Activated naive CD8-positive, alpha-beta T cell treated with anti-CD3 and anti-CD28 coated beads, Interleukin-2, amount 10 ng/mL, durations not matched to agents 7 days and 5 days (primary cell): ENCODE measurements at regions not wholly inside any gene's neighbourhood (a gene's known extent, or its start where the extent isn't known, plus 50 kb on each side); places are given as distances from the start of the nearest gene placed in this dataset.
A peak's percentile ranks its signal among the peaks of the same experiment; 100 is the strongest.

Experiments
- ATAC-seq: fragments of 150-1000 bp; cut with Tn5 transposase; one replicate; pipeline ENCODE4 v1.10.0; 2021; ENCODE audit warnings: low read depth, moderate library complexity
- POLR2A ChIA-PET: fragments of 350-600 bp; sonication (Branson Sonifier 250); formaldehyde crosslinking; loops from one replicate; lab custom pipeline; 2021; ENCODE audit warnings: antibody characterized with exemption; lab: Charles Lee
- DNase-seq: peaks from one replicate; pipeline ENCODE4 v3.0.0; 2021
- H3K27ac Mint-ChIP-seq: one replicate; pipeline ENCODE4 v1.8.0; 2022; ENCODE audit warnings: mild to moderate bottlenecking, mixed read lengths
- H3K27me3 Mint-ChIP-seq: one replicate; pipeline ENCODE4 v1.8.0; 2022; ENCODE audit warnings: mild to moderate bottlenecking, moderate library complexity, mixed read lengths
- H3K36me3 Mint-ChIP-seq: one replicate; pipeline ENCODE4 v1.8.0; 2021; ENCODE audit warnings: mild to moderate bottlenecking, mixed read lengths
- H3K4me1 Mint-ChIP-seq: one replicate; pipeline ENCODE4 v1.8.0; 2021; ENCODE audit warnings: mixed read lengths
- H3K4me3 Mint-ChIP-seq: one replicate; pipeline ENCODE4 v1.8.0; 2022; ENCODE audit warnings: mild to moderate bottlenecking, moderate library complexity, mixed read lengths
- H3K9me3 Mint-ChIP-seq: one replicate; pipeline ENCODE4 v1.8.0; 2021; ENCODE audit warnings: mixed read lengths

DNA sequence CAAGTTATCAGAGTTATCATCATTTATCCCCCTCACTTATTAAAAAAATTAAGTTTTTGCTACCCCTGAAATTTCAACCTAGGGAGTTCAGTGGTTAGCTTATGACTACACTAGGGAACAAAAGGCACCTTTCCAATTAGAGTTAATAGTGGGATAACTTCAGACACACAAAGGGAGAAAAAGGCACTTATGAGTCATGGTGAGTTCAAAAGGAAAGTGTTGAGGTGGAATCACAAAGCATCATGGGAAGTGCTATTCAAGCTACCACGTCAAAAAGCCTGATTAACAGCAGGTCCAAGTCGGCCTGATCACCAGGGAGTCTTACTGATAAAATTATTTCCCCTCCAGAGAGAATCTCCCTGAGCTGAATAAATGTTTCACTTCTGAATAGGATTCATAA, 165.7 kb downstream of the C7orf25 start:
- H3K36me3 Mint-ChIP-seq = no peaks in the 10 kb centered on the region
- H3K27ac Mint-ChIP-seq = no peak overlapping the region
- H3K9me3 Mint-ChIP-seq = peaks cover 9% of the 10 kb centered on the region
- no peak overlapping the region for H3K4me3 Mint-ChIP-seq
- ATAC-seq (no peak), DNase-seq (no peak)
- no peaks in the 10 kb centered on the region for H3K27me3 Mint-ChIP-seq
- POLR2A ChIA-PET = no interaction called here
- H3K4me1 Mint-ChIP-seq = no peaks in the 10 kb centered on the region

DNA sequence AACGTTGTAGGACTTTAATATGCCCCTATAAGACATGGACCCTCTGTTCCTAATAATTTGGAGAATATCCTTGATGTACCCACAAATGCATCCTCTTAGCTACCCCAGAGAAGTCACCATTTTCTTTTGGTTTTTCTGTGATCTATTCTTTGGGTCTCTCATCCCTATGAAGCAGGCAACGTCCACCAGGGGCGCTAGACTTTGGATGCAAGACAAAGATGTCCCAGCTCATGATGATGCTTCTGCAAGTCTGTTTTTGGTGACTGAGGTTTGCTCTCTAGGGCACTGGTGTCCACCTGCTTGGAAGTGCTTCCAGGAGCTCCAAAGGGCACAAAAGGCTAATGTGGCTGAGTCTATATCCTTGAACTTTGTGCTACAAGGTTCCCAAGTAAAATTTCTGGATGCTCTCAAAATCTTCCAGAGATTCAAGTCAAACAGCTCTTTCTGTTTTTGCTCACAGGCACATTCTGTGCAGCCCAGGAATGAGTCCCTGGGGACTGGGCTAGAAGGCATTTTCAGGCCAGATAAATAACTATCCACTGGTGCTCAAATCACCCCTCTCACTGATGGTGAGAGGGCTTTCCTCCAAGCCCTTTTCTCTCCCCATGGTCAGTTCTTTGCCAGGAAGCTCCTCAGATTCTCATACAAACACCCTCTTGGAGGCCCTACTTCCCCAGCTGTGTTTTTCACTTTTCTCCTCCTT, 166.4 kb downstream of the C7orf25 start:
- Mint-ChIP-seq H3K27me3 (no peaks in the 10 kb centered on the region), H3K4me1 (no peaks in the 10 kb centered on the region), H3K36me3 (no peaks in the 10 kb centered on the region), H3K4me3 (no peak overlapping the region), H3K27ac (no peak overlapping the region), H3K9me3 (peaks cover 9% of the 10 kb centered on the region)
- no peak for ATAC-seq
- POLR2A ChIA-PET = no interaction called here
- peak; percentile 29 for DNase-seq

DNA sequence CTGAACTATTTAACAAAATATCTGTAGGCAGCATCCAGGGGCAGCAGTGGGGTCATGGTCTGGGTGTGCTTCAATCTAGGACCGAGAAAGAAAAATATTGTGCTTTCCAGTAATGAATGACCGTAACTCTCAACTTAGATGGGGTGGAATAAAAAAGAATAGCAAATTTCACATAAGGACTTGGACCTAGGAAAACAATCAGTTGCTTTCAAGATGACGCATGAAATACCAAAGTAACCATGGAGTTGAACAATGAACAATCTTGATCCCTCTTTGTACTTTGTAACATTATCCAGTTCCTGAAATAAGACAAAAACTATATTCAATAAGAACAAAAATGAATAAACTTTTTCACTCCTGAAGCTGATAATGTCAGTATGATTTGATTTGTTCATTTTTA, 167.1 kb downstream of the C7orf25 start:
- POLR2A ChIA-PET = no interaction called here
- no peak for ATAC-seq
- H3K4me3 Mint-ChIP-seq = no peak overlapping the region
- peaks cover 5% of the 10 kb centered on the region for H3K9me3 Mint-ChIP-seq
- no peaks in the 10 kb centered on the region for H3K27me3 Mint-ChIP-seq
- no peak for DNase-seq
- no peaks in the 10 kb centered on the region for H3K4me1 Mint-ChIP-seq
- no peaks in the 10 kb centered on the region for H3K36me3 Mint-ChIP-seq
- no peak overlapping the region for H3K27ac Mint-ChIP-seq

- H3K27ac Mint-ChIP-seq = no peak overlapping the region
- H3K27me3 Mint-ChIP-seq = no peaks in the 10 kb centered on the region
- no peaks in the 10 kb centered on the region for H3K4me1 Mint-ChIP-seq
- ATAC-seq (no peak), DNase-seq (no peak)
- no peaks in the 10 kb centered on the region for H3K36me3 Mint-ChIP-seq
- H3K4me3 Mint-ChIP-seq = no peak overlapping the region
- peaks cover 5% of the 10 kb centered on the region for H3K9me3 Mint-ChIP-seq
- POLR2A ChIA-PET = no interaction called here
Measured at GRCh38 chr7:42743077-42743858, 168.6 kb downstream of the C7orf25 start.

DNA sequence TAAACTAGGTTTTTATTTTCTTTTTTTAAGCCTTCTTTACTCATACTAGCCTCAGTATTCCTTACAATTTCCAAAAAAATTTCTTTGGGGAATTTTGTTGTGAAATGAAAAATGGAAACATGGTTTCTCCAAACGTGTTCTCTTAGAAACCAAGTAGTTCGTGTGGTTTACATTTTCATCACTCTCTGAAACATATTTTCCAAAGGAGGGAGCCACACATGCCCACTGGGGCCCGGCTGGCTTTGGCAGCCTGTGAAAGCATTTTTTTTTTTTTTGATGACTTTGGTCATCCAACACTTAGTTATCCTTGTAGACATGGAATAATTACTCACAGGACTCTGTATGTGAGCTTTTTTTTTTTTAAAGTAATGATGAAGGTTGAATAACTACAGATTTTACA, 169.6 kb downstream of the C7orf25 start:
- no peaks in the 10 kb centered on the region for H3K4me1 Mint-ChIP-seq
- POLR2A ChIA-PET = no interaction called here
- no peak overlapping the region for H3K4me3 Mint-ChIP-seq
- no peaks in the 10 kb centered on the region for H3K36me3 Mint-ChIP-seq
- H3K27ac Mint-ChIP-seq = no peak overlapping the region
- H3K9me3 Mint-ChIP-seq = peaks cover 2% of the 10 kb centered on the region
- DNase-seq (no peak), ATAC-seq (no peak)
- no peaks in the 10 kb centered on the region for H3K27me3 Mint-ChIP-seq

DNA sequence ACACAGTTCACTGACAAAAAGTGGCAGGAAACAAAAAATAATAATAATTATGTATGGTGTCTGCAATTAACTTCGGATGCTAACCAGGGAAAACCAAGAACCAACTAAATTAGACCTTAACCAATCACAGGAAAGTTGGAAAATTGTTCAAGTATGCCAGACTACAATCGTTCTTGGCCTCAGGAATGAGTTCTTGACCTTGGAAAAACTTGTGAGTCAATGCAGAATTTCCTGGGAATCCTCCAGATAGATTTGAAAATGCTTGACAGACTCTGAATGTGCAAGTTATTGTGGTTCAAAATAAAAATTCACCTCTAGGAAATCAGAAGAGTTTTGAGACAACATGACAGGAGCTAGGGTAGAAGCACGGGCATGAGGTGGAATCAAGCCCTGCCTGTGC, 171.5 kb downstream of the C7orf25 start:
- no peaks in the 10 kb centered on the region for H3K4me1 Mint-ChIP-seq

DNA sequence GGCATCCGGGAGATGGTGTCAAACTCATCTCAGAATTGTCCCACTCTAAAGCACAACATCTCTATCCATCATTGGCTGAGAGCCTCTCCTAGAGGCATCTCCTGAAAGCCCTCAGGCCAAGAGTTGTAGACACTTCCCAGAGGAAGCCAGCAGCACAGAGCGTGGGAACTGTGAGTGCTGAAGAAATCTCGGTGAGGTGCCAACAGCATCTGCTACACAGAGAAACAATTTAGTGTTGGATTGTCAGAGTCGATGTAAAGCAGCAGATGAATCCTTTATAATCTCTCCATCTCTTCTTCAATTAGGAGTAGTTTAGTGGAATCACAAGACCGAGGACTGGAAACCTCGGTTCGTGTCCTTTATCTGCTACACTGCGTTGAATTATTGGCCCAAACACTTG, 172.2 kb downstream of the C7orf25 start:
- Mint-ChIP-seq H3K27ac (no peak overlapping the region), H3K9me3 (no peaks in the 10 kb centered on the region), H3K4me3 (no peak overlapping the region), H3K36me3 (no peaks in the 10 kb centered on the region), H3K27me3 (no peaks in the 10 kb centered on the region), H3K4me1 (no peaks in the 10 kb centered on the region)
- POLR2A ChIA-PET = no interaction called here
- ATAC-seq = no peak
- no peak for DNase-seq

More for the DNA sequence above, 171.5 kb downstream of the C7orf25 start:
- Mint-ChIP-seq H3K27me3 (no peaks in the 10 kb centered on the region), H3K4me3 (no peak overlapping the region), H3K27ac (no peak overlapping the region), H3K36me3 (no peaks in the 10 kb centered on the region), H3K9me3 (no peaks in the 10 kb centered on the region)
- DNase-seq = no peak
- ATAC-seq = no peak
- POLR2A ChIA-PET = no interaction called here

- no peaks in the 10 kb centered on the region for H3K27me3 Mint-ChIP-seq
- no peak overlapping the region for H3K4me3 Mint-ChIP-seq
- ATAC-seq = no peak
- DNase-seq = no peak
- no peaks in the 10 kb centered on the region for H3K4me1 Mint-ChIP-seq
- POLR2A ChIA-PET = no interaction called here
- no peaks in the 10 kb centered on the region for H3K36me3 Mint-ChIP-seq
- H3K9me3 Mint-ChIP-seq = no peaks in the 10 kb centered on the region
- no peak overlapping the region for H3K27ac Mint-ChIP-seq
Measured at GRCh38 chr7:42736931-42737330, 174.9 kb downstream of the C7orf25 start.

DNA sequence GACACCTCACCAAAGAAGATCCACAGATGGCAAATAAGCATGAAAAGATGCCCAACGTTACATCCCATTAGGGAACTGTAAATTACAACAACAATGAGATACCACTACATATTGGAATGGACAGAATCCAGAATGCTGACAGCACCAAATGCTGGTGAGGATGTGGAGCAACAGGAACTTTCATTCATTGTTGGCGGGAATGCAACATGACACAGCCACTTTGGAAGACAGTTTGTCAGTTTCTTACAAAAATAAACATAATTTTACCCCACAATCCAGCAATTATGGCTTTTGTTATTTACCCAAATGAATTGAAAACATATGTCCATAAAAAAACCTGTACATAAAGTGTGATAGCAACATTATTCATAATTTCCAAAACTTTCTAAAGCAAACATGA, 176.8 kb downstream of the C7orf25 start:
- Mint-ChIP-seq H3K27ac (no peak overlapping the region), H3K4me3 (no peak overlapping the region)

DNA sequence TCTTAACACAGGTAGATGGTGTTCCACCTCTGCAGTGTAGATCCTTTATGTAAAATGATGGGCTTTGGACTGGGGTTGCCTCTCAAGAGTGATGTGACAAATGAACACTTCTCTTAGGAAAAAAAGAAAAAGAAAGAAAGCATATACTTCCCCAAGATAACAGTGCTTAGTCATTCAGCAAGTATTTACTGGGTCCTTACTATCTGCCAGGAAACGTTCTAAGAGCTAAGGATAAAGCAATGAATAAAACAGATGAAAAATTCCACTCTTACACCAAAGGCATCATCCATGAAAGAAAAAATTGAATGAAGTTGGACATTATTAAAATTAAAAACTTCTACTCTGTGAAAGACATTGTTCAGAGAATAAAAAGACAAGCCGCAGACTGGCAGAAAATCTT, 177.3 kb downstream of the C7orf25 start:
- no peaks in the 10 kb centered on the region for H3K4me1 Mint-ChIP-seq
- H3K9me3 Mint-ChIP-seq = no peaks in the 10 kb centered on the region
- H3K27ac Mint-ChIP-seq = no peak overlapping the region
- H3K27me3 Mint-ChIP-seq = no peaks in the 10 kb centered on the region
- DNase-seq (no peak), ATAC-seq (no peak)
- H3K4me3 Mint-ChIP-seq = no peak overlapping the region
- H3K36me3 Mint-ChIP-seq = no peaks in the 10 kb centered on the region
- POLR2A ChIA-PET = no interaction called here

More for the DNA sequence above, 176.8 kb downstream of the C7orf25 start:
- POLR2A ChIA-PET = no interaction called here
- Mint-ChIP-seq H3K27me3 (no peaks in the 10 kb centered on the region), H3K4me1 (no peaks in the 10 kb centered on the region), H3K9me3 (no peaks in the 10 kb centered on the region), H3K36me3 (no peaks in the 10 kb centered on the region)
- ATAC-seq (no peak), DNase-seq (no peak)

GRCh38 chr7:42733040-42733439, 178.8 kb downstream of the C7orf25 start:
- DNase-seq (no peak), ATAC-seq (no peak)
- no peak overlapping the region for H3K27ac Mint-ChIP-seq
- no peaks in the 10 kb centered on the region for H3K36me3 Mint-ChIP-seq
- H3K9me3 Mint-ChIP-seq = no peaks in the 10 kb centered on the region
- no peaks in the 10 kb centered on the region for H3K27me3 Mint-ChIP-seq
- no peaks in the 10 kb centered on the region for H3K4me1 Mint-ChIP-seq
- POLR2A ChIA-PET = no interaction called here
- H3K4me3 Mint-ChIP-seq = no peak overlapping the region

DNA sequence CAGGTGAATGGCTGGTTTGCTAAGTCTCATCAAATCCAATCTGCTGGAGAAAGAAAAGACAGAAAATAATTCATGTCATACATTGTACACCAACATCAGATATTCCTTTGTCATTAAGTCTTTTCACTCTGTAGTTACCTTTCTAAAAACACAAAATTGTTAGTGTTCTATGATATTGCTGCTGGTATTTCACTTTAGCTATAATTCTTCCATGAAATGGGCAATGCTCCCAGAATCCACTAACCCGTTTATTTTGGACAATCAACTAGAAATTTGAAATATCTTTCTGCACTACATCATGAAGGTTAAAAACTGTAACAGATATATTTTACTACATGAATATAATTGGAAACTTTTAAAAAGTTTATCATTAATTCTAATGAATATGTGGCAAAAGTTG, 181.3 kb downstream of the C7orf25 start:
- H3K27me3 Mint-ChIP-seq = no peaks in the 10 kb centered on the region
- POLR2A ChIA-PET = no interaction called here
- no peak for DNase-seq

DNA sequence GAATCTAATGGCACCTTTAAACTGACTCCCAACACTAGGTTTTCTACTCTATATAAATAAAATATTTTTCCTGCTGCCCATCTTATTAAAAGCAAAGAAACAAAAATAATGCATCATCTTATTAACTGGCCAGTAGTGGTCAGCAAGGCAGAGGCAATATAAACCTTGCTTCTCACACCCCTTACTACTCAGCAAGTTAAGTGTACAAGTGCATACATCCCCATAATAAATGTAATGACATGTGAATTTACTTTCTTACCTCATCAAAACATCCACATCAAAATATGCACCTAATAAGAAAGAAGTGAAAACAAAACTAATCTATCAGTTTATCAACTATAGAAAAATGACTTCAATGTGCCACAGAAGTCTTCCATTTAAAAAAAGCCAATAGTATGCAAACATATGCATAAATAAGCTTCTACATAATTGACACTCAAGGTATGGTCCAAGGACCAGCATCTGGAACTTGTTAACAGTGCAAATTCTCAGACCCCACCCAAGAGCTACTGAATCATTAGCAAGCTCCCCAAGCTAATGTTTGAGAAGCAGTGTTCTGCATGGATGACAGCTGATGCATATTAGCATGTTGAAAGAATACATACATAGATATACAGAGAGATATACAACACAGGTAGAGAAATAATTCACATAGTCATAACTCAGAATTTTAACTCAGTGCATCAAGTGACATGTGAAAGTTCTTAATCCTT, 182.7 kb downstream of the C7orf25 start:
- ATAC-seq (no peak), DNase-seq (no peak)
- Mint-ChIP-seq H3K4me3 (no peak overlapping the region), H3K4me1 (no peaks in the 10 kb centered on the region), H3K27me3 (no peaks in the 10 kb centered on the region), H3K9me3 (no peaks in the 10 kb centered on the region), H3K36me3 (no peaks in the 10 kb centered on the region), H3K27ac (no peak overlapping the region)
- POLR2A ChIA-PET = no interaction called here

More for the DNA sequence above, 181.3 kb downstream of the C7orf25 start:
- Mint-ChIP-seq H3K36me3 (no peaks in the 10 kb centered on the region), H3K9me3 (no peaks in the 10 kb centered on the region), H3K4me3 (no peak overlapping the region), H3K27ac (no peak overlapping the region), H3K4me1 (no peaks in the 10 kb centered on the region)
- ATAC-seq = no peak

DNA sequence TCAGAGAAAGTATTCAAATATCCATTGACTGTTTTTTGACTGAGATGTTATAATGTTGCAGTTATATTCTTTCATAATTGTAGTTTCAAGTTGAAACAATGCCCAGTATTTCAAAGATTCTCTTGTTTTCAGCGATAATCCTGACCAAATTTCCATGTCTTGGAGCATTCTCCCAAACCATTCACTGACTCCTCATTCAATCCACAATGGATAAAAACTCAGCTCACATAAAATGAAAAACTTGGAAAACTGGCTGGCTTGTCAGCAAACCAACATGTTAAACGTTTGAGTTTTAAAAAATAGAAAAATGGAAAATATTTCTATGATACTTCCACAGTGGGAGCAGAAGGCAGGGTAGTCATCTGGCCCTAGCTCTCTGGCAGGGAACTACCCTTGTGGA, 184.4 kb downstream of the C7orf25 start:
- H3K4me3 Mint-ChIP-seq = no peak overlapping the region

More for the DNA sequence above, 184.4 kb downstream of the C7orf25 start:
- no peak overlapping the region for H3K27ac Mint-ChIP-seq
- H3K36me3 Mint-ChIP-seq = no peaks in the 10 kb centered on the region
- no peaks in the 10 kb centered on the region for H3K9me3 Mint-ChIP-seq
- POLR2A ChIA-PET = no interaction called here
- no peaks in the 10 kb centered on the region for H3K27me3 Mint-ChIP-seq
- no peak for ATAC-seq
- no peaks in the 10 kb centered on the region for H3K4me1 Mint-ChIP-seq
- DNase-seq = no peak
